ENCODE measurements at regions not wholly inside any gene's neighbourhood (a gene's known extent, or its start where the extent isn't known, plus 50 kb on each side); places are given as distances from the start of the nearest gene placed in this dataset.

GRCh38 chr4:133390198-133390855 lies 241.2 kb downstream of the PCDH10 start:
- no peak for TF ChIP-seq EZH2 (IDR thresholded peaks at IDR 0.05; ENCODE audit: borderline replicate concordance, low read depth, low read length, poor library complexity, severe bottlenecking)
- TF ChIP-seq, protein P1, sequence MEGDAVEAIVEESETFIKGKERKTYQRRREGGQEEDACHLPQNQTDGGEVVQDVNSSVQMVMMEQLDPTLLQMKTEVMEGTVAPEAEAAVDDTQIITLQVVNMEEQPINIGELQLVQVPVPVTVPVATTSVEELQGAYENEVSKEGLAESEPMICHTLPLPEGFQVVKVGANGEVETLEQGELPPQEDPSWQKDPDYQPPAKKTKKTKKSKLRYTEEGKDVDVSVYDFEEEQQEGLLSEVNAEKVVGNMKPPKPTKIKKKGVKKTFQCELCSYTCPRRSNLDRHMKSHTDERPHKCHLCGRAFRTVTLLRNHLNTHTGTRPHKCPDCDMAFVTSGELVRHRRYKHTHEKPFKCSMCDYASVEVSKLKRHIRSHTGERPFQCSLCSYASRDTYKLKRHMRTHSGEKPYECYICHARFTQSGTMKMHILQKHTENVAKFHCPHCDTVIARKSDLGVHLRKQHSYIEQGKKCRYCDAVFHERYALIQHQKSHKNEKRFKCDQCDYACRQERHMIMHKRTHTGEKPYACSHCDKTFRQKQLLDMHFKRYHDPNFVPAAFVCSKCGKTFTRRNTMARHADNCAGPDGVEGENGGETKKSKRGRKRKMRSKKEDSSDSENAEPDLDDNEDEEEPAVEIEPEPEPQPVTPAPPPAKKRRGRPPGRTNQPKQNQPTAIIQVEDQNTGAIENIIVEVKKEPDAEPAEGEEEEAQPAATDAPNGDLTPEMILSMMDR (conservative IDR thresholded peaks at IDR 0.05; ENCODE audit: low read depth, low read length), result no peak
